ENCODE measurements at regions not wholly inside any gene's neighbourhood (a gene's known extent, or its start where the extent isn't known, plus 50 kb on each side); places are given as distances from the start of the nearest gene placed in this dataset.

DNA sequence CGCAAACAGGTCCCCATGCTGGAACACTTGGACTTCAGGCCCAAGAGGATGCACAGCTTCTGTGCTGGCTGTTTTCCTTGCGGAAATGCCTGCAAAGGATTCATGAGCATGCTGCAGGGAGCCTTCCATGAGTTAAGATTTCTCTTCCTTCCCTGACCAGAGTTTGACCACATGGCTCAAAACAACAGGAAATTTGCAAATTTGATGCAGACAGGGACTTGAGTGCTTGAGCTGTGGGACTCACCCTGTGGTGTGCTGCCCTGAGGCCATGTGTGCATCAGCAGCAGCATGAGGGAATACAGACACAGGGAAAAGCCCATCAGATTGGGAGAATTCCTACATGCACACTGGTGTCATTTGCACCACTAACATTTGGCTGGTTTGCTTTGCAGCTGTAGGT is 195.4 kb downstream of the CDC14C start:
- TF ChIP-seq EZH2 (IDR thresholded peaks at IDR 0.05; ENCODE audit: borderline replicate concordance, low read length) = no peak
- TF ChIP-seq, protein P1, sequence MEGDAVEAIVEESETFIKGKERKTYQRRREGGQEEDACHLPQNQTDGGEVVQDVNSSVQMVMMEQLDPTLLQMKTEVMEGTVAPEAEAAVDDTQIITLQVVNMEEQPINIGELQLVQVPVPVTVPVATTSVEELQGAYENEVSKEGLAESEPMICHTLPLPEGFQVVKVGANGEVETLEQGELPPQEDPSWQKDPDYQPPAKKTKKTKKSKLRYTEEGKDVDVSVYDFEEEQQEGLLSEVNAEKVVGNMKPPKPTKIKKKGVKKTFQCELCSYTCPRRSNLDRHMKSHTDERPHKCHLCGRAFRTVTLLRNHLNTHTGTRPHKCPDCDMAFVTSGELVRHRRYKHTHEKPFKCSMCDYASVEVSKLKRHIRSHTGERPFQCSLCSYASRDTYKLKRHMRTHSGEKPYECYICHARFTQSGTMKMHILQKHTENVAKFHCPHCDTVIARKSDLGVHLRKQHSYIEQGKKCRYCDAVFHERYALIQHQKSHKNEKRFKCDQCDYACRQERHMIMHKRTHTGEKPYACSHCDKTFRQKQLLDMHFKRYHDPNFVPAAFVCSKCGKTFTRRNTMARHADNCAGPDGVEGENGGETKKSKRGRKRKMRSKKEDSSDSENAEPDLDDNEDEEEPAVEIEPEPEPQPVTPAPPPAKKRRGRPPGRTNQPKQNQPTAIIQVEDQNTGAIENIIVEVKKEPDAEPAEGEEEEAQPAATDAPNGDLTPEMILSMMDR (IDR thresholded peaks at IDR 0.05; ENCODE audit: low read length) = no peak

Measured in OCI-LY1 (cell line).